Activated naive CD4-positive, alpha-beta T cell treated with anti-CD3 and anti-CD28 coated beads for 36 hours (primary cell): ENCODE measurements at regions not wholly inside any gene's neighbourhood (a gene's known extent, or its start where the extent isn't known, plus 50 kb on each side); places are given as distances from the start of the nearest gene placed in this dataset.

Experiments
- CTCF ChIA-PET: fragments of 350-600 bp; sonication (Branson Sonifier 250); formaldehyde crosslinking; loops from one replicate; lab custom pipeline; 2021; ENCODE audit warnings: antibody characterized with exemption; lab: Charles Lee
- DNase-seq: peaks from one replicate; pipeline ENCODE4 v3.0.0-alpha.2; 2020
- H3K27ac Mint-ChIP-seq: one replicate; pipeline ENCODE4 v1.8.0; 2021; ENCODE audit warnings: mild to moderate bottlenecking, mixed read lengths
- H3K27me3 Mint-ChIP-seq: one replicate; pipeline ENCODE4 v1.8.0; 2021; ENCODE audit warnings: low read depth, mixed read lengths
- H3K36me3 Mint-ChIP-seq: one replicate; pipeline ENCODE4 v1.8.0; 2021; ENCODE audit warnings: low read depth, mixed read lengths
- H3K4me1 Mint-ChIP-seq: one replicate; pipeline ENCODE4 v1.8.0; 2021; ENCODE audit warnings: low read depth, mixed read lengths
- H3K4me3 Mint-ChIP-seq: one replicate; pipeline ENCODE4 v1.8.0; 2021; ENCODE audit warnings: mild to moderate bottlenecking, moderate library complexity, mixed read lengths
- H3K9me3 Mint-ChIP-seq: one replicate; pipeline ENCODE4 v1.8.0; 2021; ENCODE audit warnings: mixed read lengths
- intact Hi-C: fragments of 100-400 bp; cut with micrococcal nuclease; formaldehyde crosslinking; loops from one replicate; pipeline ENCODE4 v1.15.1; 2023

GRCh38 chr6:22001396-22002027 is 295.3 kb downstream of the PRL start:
- Mint-ChIP-seq H3K36me3 (no peaks in the 10 kb centered on the region), H3K27ac (no peak overlapping the region), H3K4me1 (peaks cover 1% of the 10 kb centered on the region), H3K4me3 (no peak overlapping the region), H3K27me3 (no peaks in the 10 kb centered on the region), H3K9me3 (no peaks in the 10 kb centered on the region)
- DNase-seq, result no peak
- intact Hi-C loops, result no loop called here
- CTCF ChIA-PET, result no interaction called here

- no peak overlapping the region for H3K4me3 Mint-ChIP-seq
- H3K27ac Mint-ChIP-seq, result no peak overlapping the region
- H3K4me1 Mint-ChIP-seq, result peaks cover 1% of the 10 kb centered on the region
- CTCF ChIA-PET, result interaction anchor here (0.5 to 1.1 kb wide), 2 partner anchors 11 to 493 kb away, joined by 3 to 4 read pairs; no protein-coding TSS in a partner anchor
- H3K36me3 Mint-ChIP-seq, result no peaks in the 10 kb centered on the region
- H3K27me3 Mint-ChIP-seq, result no peaks in the 10 kb centered on the region
- no peaks in the 10 kb centered on the region for H3K9me3 Mint-ChIP-seq
- DNase-seq, result no peak
- intact Hi-C loops, result no loop called here
These were observed 293.5 kb downstream of the PRL start for GRCh38 chr6:22003287-22003686.

GRCh38 chr6:22006795-22007194 is 290.0 kb downstream of the PRL start:
- no peak for DNase-seq
- Mint-ChIP-seq H3K9me3 (no peaks in the 10 kb centered on the region), H3K27me3 (peaks cover 3% of the 10 kb centered on the region), H3K36me3 (no peaks in the 10 kb centered on the region), H3K27ac (no peak overlapping the region), H3K4me3 (no peak overlapping the region), H3K4me1 (no peaks in the 10 kb centered on the region)
- CTCF ChIA-PET, result no interaction called here
- intact Hi-C loops, result no loop called here

- no peaks in the 10 kb centered on the region for H3K36me3 Mint-ChIP-seq
- CTCF ChIA-PET, result interaction anchor here (0.5 kb wide), 1 partner anchor 253 kb away, joined by 3 read pairs; no protein-coding TSS in a partner anchor
- no peaks in the 10 kb centered on the region for H3K4me1 Mint-ChIP-seq
- no peak overlapping the region for H3K27ac Mint-ChIP-seq
- no peak for DNase-seq
- H3K9me3 Mint-ChIP-seq, result no peaks in the 10 kb centered on the region
- no peak overlapping the region for H3K4me3 Mint-ChIP-seq
- H3K27me3 Mint-ChIP-seq, result peaks cover 3% of the 10 kb centered on the region
- intact Hi-C loops, result no loop called here
These were observed 289.4 kb downstream of the PRL start for GRCh38 chr6:22007469-22007868.

GRCh38 chr6:22008248-22008836 is 288.5 kb downstream of the PRL start:
- no peak for DNase-seq
- H3K27ac Mint-ChIP-seq, result no peak overlapping the region
- CTCF ChIA-PET, result interaction anchor here (0.5 to 0.6 kb wide), 2 partner anchors 174 to 254 kb away, joined by 3 read pairs; no protein-coding TSS in a partner anchor
- no peaks in the 10 kb centered on the region for H3K9me3 Mint-ChIP-seq
- H3K4me1 Mint-ChIP-seq, result no peaks in the 10 kb centered on the region
- H3K4me3 Mint-ChIP-seq, result no peak overlapping the region
- intact Hi-C loops, result no loop called here
- H3K36me3 Mint-ChIP-seq, result no peaks in the 10 kb centered on the region
- H3K27me3 Mint-ChIP-seq, result peaks cover 3% of the 10 kb centered on the region

GRCh38 chr6:22010102-22010501 is 286.7 kb downstream of the PRL start:
- no peaks in the 10 kb centered on the region for H3K36me3 Mint-ChIP-seq
- peaks cover 6% of the 10 kb centered on the region for H3K27me3 Mint-ChIP-seq

GRCh38 chr6:22015216-22015615 is 281.6 kb downstream of the PRL start:
- Mint-ChIP-seq H3K9me3 (no peaks in the 10 kb centered on the region), H3K27me3 (peaks cover 3% of the 10 kb centered on the region), H3K4me3 (no peak overlapping the region), H3K27ac (no peak overlapping the region), H3K36me3 (no peaks in the 10 kb centered on the region), H3K4me1 (no peaks in the 10 kb centered on the region)
- CTCF ChIA-PET, result interaction anchor here (1.0 kb wide), 1 partner anchor 38 kb away, joined by 3 read pairs; no protein-coding TSS in a partner anchor
- DNase-seq, result no peak
- intact Hi-C loops, result no loop called here

More at GRCh38 chr6:22010102-22010501, 286.7 kb downstream of the PRL start:
- CTCF ChIA-PET, result no interaction called here
- DNase-seq, result no peak
- no peak overlapping the region for H3K27ac Mint-ChIP-seq
- H3K4me3 Mint-ChIP-seq, result no peak overlapping the region
- H3K4me1 Mint-ChIP-seq, result no peaks in the 10 kb centered on the region
- intact Hi-C loops, result no loop called here
- H3K9me3 Mint-ChIP-seq, result no peaks in the 10 kb centered on the region

- Mint-ChIP-seq H3K27ac (no peak overlapping the region), H3K9me3 (no peaks in the 10 kb centered on the region), H3K27me3 (peaks cover 3% of the 10 kb centered on the region), H3K36me3 (no peaks in the 10 kb centered on the region), H3K4me1 (no peaks in the 10 kb centered on the region), H3K4me3 (no peak overlapping the region)
- CTCF ChIA-PET, result interaction anchor here (1.0 kb wide), 1 partner anchor 37 kb away, joined by 3 read pairs; no protein-coding TSS in a partner anchor
- intact Hi-C loops, result no loop called here
- DNase-seq, result no peak
These were observed 280.9 kb downstream of the PRL start for GRCh38 chr6:22015944-22016343.

- H3K36me3 Mint-ChIP-seq, result no peaks in the 10 kb centered on the region
- DNase-seq, result no peak
- no peak overlapping the region for H3K27ac Mint-ChIP-seq
- H3K4me1 Mint-ChIP-seq, result no peaks in the 10 kb centered on the region
- H3K4me3 Mint-ChIP-seq, result no peak overlapping the region
- CTCF ChIA-PET, result no interaction called here
- H3K27me3 Mint-ChIP-seq, result peaks cover 3% of the 10 kb centered on the region
- peaks cover 2% of the 10 kb centered on the region for H3K9me3 Mint-ChIP-seq
- intact Hi-C loops, result no loop called here
These were observed 279.6 kb downstream of the PRL start for GRCh38 chr6:22017272-22017671.

- Mint-ChIP-seq H3K9me3 (peaks cover 5% of the 10 kb centered on the region), H3K4me3 (no peak overlapping the region), H3K27ac (no peak overlapping the region), H3K36me3 (no peaks in the 10 kb centered on the region), H3K4me1 (no peaks in the 10 kb centered on the region), H3K27me3 (peaks cover 3% of the 10 kb centered on the region)
- CTCF ChIA-PET, result interaction anchor here (0.7 kb wide), 1 partner anchor 1888 kb away, joined by 3 read pairs; no protein-coding TSS in a partner anchor
- no peak for DNase-seq
- intact Hi-C loops, result no loop called here
These were observed 279.1 kb downstream of the PRL start for GRCh38 chr6:22017766-22018165.

GRCh38 chr6:22019857-22020256 is 277.0 kb downstream of the PRL start:
- intact Hi-C loops, result no loop called here
- H3K27me3 Mint-ChIP-seq, result no peaks in the 10 kb centered on the region
- CTCF ChIA-PET, result no interaction called here
- no peak for DNase-seq
- H3K9me3 Mint-ChIP-seq, result peaks cover 5% of the 10 kb centered on the region
- no peak overlapping the region for H3K4me3 Mint-ChIP-seq
- no peak overlapping the region for H3K27ac Mint-ChIP-seq
- no peaks in the 10 kb centered on the region for H3K36me3 Mint-ChIP-seq
- no peaks in the 10 kb centered on the region for H3K4me1 Mint-ChIP-seq

GRCh38 chr6:22020299-22021003 is 276.4 kb downstream of the PRL start:
- Mint-ChIP-seq H3K27me3 (no peaks in the 10 kb centered on the region), H3K27ac (no peak overlapping the region), H3K4me3 (no peak overlapping the region), H3K4me1 (peaks cover 5% of the 10 kb centered on the region), H3K9me3 (peaks cover 5% of the 10 kb centered on the region), H3K36me3 (no peaks in the 10 kb centered on the region)
- DNase-seq, result no peak
- intact Hi-C loops, result no loop called here
- CTCF ChIA-PET, result no interaction called here
